IMR-90 (cell line): ENCODE measurements at regions not wholly inside any gene's neighbourhood (a gene's known extent, or its start where the extent isn't known, plus 50 kb on each side); places are given as distances from the start of the nearest gene placed in this dataset.

Experiments
- ATAC-seq: fragments of 200-7000 bp; cut with Tn5 transposase; 2 replicates; pipeline ENCODE4 v1.9.1; 2020; ENCODE audit warnings: low read depth, mild to moderate bottlenecking, moderate library complexity
- BruUV-seq: library from RNA; stranded (reverse); fragments of 400-500 nt; replicated peaks from 2 replicates; lab custom pipeline; 2021; lab: Mats Ljungman, UMichigan
- CTCF ChIA-PET: fragments of 300-600 bp; formaldehyde crosslinking; extraction: SDS; loops from one replicate; lab custom pipeline; 2021; ENCODE audit warnings: antibody characterized with exemption; lab: Yijun Ruan, JAX
- POLR2A ChIA-PET: fragments of 300-600 bp; sonication (Branson Sonifier 250); formaldehyde crosslinking; loops from one replicate; lab custom pipeline; 2022; ENCODE audit warnings: antibody characterized with exemption; ENCODE audit not compliant: unreplicated experiment; lab: Charles Lee
- DNase-seq: peaks from one replicate; pipeline ENCODE4 v3.0.0; 2013
- H2AFZ ChIP-seq: replicated peaks from 2 replicates; pipeline ENCODE3; 2013; ENCODE audit warnings: low read length, mild to moderate bottlenecking; ENCODE audit not compliant: poor library complexity
- H2AK5ac ChIP-seq: 2 replicates; pipeline ENCODE4 v1.6.1; 2013; ENCODE audit warnings: low read depth, low read length, inconsistent platforms
- H2AK9ac ChIP-seq: replicated peaks from 2 replicates; pipeline ENCODE3; 2013; ENCODE audit warnings: mild to moderate bottlenecking, low read depth, low read length, moderate library complexity; ENCODE audit not compliant: poor library complexity
- H2BK120ac ChIP-seq: 2 replicates; pipeline ENCODE4 v1.6.1; 2013; ENCODE audit warnings: low read depth, low read length, inconsistent platforms
- H2BK15ac ChIP-seq: 3 replicates; pipeline ENCODE4 v1.6.1; 2013; ENCODE audit warnings: low read depth, low read length, inconsistent platforms
- H2BK20ac ChIP-seq: 2 replicates; pipeline ENCODE4 v1.6.1; 2013; ENCODE audit warnings: low read depth, mild to moderate bottlenecking, inconsistent platforms, low read length, moderate library complexity
- H2BK5ac ChIP-seq: 2 replicates; pipeline ENCODE4 v1.6.1; 2013; ENCODE audit warnings: mild to moderate bottlenecking, low read depth, low read length, inconsistent platforms; ENCODE audit not compliant: poor library complexity, severe bottlenecking
- H3K14ac ChIP-seq: replicated peaks from 2 replicates; pipeline ENCODE4 v1.6.1; 2013; ENCODE audit warnings: low read depth, low read length, inconsistent platforms
- H3K18ac ChIP-seq: 2 replicates; pipeline ENCODE4 v1.6.1; 2013; ENCODE audit warnings: low read depth, low read length, control low read depth
- H3K23ac ChIP-seq: 2 replicates; pipeline ENCODE4 v1.6.1; 2013; ENCODE audit warnings: low read depth, low read length, inconsistent platforms
- H3K27ac ChIP-seq: 2 replicates; pipeline ENCODE4 v1.5.1; 2013; ENCODE audit warnings: mild to moderate bottlenecking, control low read depth, low read length; ENCODE audit not compliant: insufficient read depth
- H3K27me3 ChIP-seq: 2 replicates; pipeline ENCODE4 v1.6.1; 2013; ENCODE audit warnings: low read length; ENCODE audit not compliant: control insufficient read depth, insufficient read depth
- H3K36me3 ChIP-seq: 2 replicates; pipeline ENCODE4 v1.6.1; 2013; ENCODE audit warnings: low read length, mixed read lengths; ENCODE audit not compliant: control insufficient read depth, insufficient read depth
- H3K4ac ChIP-seq: 2 replicates; pipeline ENCODE4 v1.6.1; 2013; ENCODE audit warnings: low read depth, low read length, inconsistent platforms
- H3K4me1 ChIP-seq: 2 replicates; pipeline ENCODE4 v1.6.1; 2013; ENCODE audit warnings: low read length, mixed read lengths; ENCODE audit not compliant: control insufficient read depth, insufficient read depth
- H3K4me2 ChIP-seq: 2 replicates; pipeline ENCODE4 v1.6.1; 2013; ENCODE audit warnings: low read depth, mild to moderate bottlenecking, control low read depth, low read length, moderate library complexity
- H3K4me3 ChIP-seq: 2 replicates; pipeline ENCODE4 v1.5.1; 2013; ENCODE audit warnings: low read depth, mild to moderate bottlenecking, control low read depth, low read length, moderate library complexity; ENCODE audit not compliant: insufficient read depth
- H3K56ac ChIP-seq: 2 replicates; pipeline ENCODE4 v1.6.1; 2013; ENCODE audit warnings: low read length, inconsistent platforms; ENCODE audit not compliant: insufficient read depth; ENCODE audit errors: extremely low read depth
- H3K79me1 ChIP-seq, 2 experiments: 2 replicates each; pipeline ENCODE4 v1.6.1; 2013; ENCODE audit warnings: low read length in 2 of 2, inconsistent platforms in 1 of 2, low read depth in 1 of 2
- H3K9ac ChIP-seq: 2 replicates; pipeline ENCODE4 v1.6.1; 2013; ENCODE audit warnings: low read depth, low read length, control low read depth
- H3K9me1 ChIP-seq: 2 replicates; pipeline ENCODE4 v1.6.1; 2013; ENCODE audit warnings: low read length, inconsistent platforms; ENCODE audit not compliant: insufficient read depth
- H3K9me3 ChIP-seq: 2 replicates; pipeline ENCODE4 v1.6.1; 2013; ENCODE audit warnings: low read length; ENCODE audit not compliant: control insufficient read depth, insufficient read depth
- H4K20me1 ChIP-seq: 2 replicates; pipeline ENCODE4 v1.6.1; 2013; ENCODE audit warnings: low read length, inconsistent platforms; ENCODE audit not compliant: insufficient read depth
- H4K5ac ChIP-seq: 2 replicates; pipeline ENCODE4 v1.6.1; 2013; ENCODE audit warnings: mild to moderate bottlenecking, low read depth, low read length, control low read depth
- H4K8ac ChIP-seq, 2 experiments: 2 replicates each; pipeline ENCODE4 v1.6.1; 2013; ENCODE audit warnings: low read depth in 2 of 2, low read length in 2 of 2, control low read depth in 1 of 2, inconsistent platforms in 1 of 2
- H4K91ac ChIP-seq: 2 replicates; pipeline ENCODE4 v1.6.1; 2013; ENCODE audit warnings: low read depth, low read length, inconsistent platforms; ENCODE audit not compliant: insufficient read depth
- BHLHE40 ChIP-seq: fragments of 150-350 bp; IDR thresholded peaks from 2 replicates; pipeline ENCODE4 v1.6.1; 2016; ENCODE audit warnings: mild to moderate bottlenecking, low read depth, low read length
- CEBPB ChIP-seq: IDR thresholded peaks from 2 replicates; pipeline ENCODE4 v1.6.1; 2012; ENCODE audit warnings: low read depth, low read length, improper control_type of control experiment
- CHD1 ChIP-seq: IDR thresholded peaks from 2 replicates; pipeline ENCODE4 v1.6.1; 2012; ENCODE audit warnings: low read depth, low read length, improper control_type of control experiment
- MAFK ChIP-seq: IDR thresholded peaks from 2 replicates; pipeline ENCODE4 v1.6.1; 2012; ENCODE audit warnings: low read depth, low read length, improper control_type of control experiment
- MAZ ChIP-seq: IDR thresholded peaks from 2 replicates; pipeline ENCODE4 v1.6.1; 2012; ENCODE audit warnings: low read depth, mild to moderate bottlenecking, low read length, improper control_type of control experiment, moderate library complexity, borderline replicate concordance
- MXI1 ChIP-seq: IDR thresholded peaks from 2 replicates; pipeline ENCODE4 v1.6.1; 2012; ENCODE audit warnings: low read depth, mild to moderate bottlenecking, low read length, moderate library complexity, borderline replicate concordance
- POLR2A ChIP-seq: IDR thresholded peaks from 2 replicates; pipeline ENCODE4 v1.6.1; 2012; ENCODE audit warnings: mild to moderate bottlenecking, low read depth, low read length
- RAD21 ChIP-seq: IDR thresholded peaks from 2 replicates; pipeline ENCODE4 v1.6.1; 2012; ENCODE audit warnings: low read length, improper control_type of control experiment
- RCOR1 ChIP-seq: IDR thresholded peaks from 2 replicates; pipeline ENCODE4 v1.6.1; 2012; ENCODE audit warnings: mild to moderate bottlenecking, low read length, improper control_type of control experiment; ENCODE audit not compliant: insufficient replicate concordance
- WGBS, 2 experiments: methylation state at CpG; one replicate each; pipeline versions ENCODE4 v1.1.5 to v1.1.7; 2013; ENCODE audit warnings: missing lambda C conversion rate in 2 of 2; ENCODE audit not compliant: insufficient read length in 1 of 2; ENCODE audit errors: extremely low coverage in 2 of 2; 5-methylcytosine and 5-hydroxymethylcytosine counted together
- dilution Hi-C: fragments of 300-500 bp; cut with HindIII; formaldehyde crosslinking; loops from one replicate; pipeline ENCODE4 v1.14.3; 2018; ENCODE audit warnings: low sequenced_read_pairs; ENCODE audit not compliant: unreplicated experiment
- in situ Hi-C: fragments of 300-500 bp; cut with MboI; formaldehyde crosslinking; loops from 3 replicates; pipeline ENCODE4 v1.14.3; 2019; ENCODE audit warnings: low sequenced_read_pairs, inconsistent platforms, mixed read lengths
- intact Hi-C: fragments of 100-400 bp; cut with micrococcal nuclease; formaldehyde crosslinking; loops from 2 replicates; pipeline ENCODE4 v1.10.0; 2022
- TF ChIP-seq, protein P1 (sequence below): conservative IDR thresholded peaks from 2 replicates; pipeline ENCODE4 v1.5.1; 2012; ENCODE audit warnings: mild to moderate bottlenecking, low read depth, low read length, improper control_type of control experiment
- TF ChIP-seq, protein P2 (sequence below): fragments of 150-350 bp; IDR thresholded peaks from 2 replicates; pipeline ENCODE4 v1.6.1; 2016; ENCODE audit warnings: low read depth, mild to moderate bottlenecking, low read length, moderate library complexity, borderline replicate concordance

DNA sequence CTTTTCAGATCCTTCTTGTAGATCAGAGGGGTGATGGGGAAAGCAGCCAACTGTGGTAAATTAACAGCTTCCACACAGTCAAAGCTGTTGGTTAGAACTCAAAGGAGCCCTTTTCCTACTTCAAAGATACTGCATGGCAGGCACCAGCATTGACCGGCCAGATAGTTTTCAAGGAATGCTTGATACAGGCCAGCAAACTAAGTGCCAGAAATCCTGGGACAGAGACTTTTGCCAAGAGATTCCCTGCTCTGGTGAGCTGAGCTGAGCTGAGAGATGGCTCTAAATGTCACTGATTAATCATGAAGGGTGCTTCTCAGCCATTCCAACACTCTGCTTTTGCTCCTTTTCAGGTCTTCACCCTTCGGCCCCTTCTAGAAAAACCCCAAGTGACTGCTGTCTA is 131.6 kb upstream of the MED14 start:
- POLR2A ChIA-PET: no interaction called here
- Histone ChIP-seq H3K79me1 (no peaks in the 10 kb centered on the region), H3K23ac (no peak overlapping the region), H4K5ac (no peak overlapping the region; the same call in 1 of the 2 replicates), H3K36me3 (no peaks in the 10 kb centered on the region), H3K27me3 (no peaks in the 10 kb centered on the region; the same call in 1 of the 2 replicates), H3K14ac (no peak overlapping the region), H3K9me1 (no peaks in the 10 kb centered on the region), H3K4me3 (no peak overlapping the region), H3K9me3 (no peaks in the 10 kb centered on the region), H3K27ac (no peak overlapping the region), H2AK9ac (no peak overlapping the region), H3K9ac (no peak overlapping the region), H3K4me1 (no peaks in the 10 kb centered on the region; the same call in 1 of the 2 replicates), H2BK5ac (no peak overlapping the region), H2BK120ac (peak overlapping the region; percentile 5; the same call in 1 of the 2 replicates), H3K56ac (no peak overlapping the region), H2BK15ac (peak overlapping the region; percentile 19; the same call in 2 of the 3 replicates), H3K18ac (no peak overlapping the region), H3K4me2 (no peak overlapping the region), H4K20me1 (no peaks in the 10 kb centered on the region), H2BK20ac (peak overlapping the region; percentile 22; the same call in 1 of the 2 replicates), H3K4ac (peak overlapping the region; percentile 16; the same call in 1 of the 2 replicates), H4K8ac (0 out of 4 replicates have a peak overlapping the region, but pooled peaks of 1 of the 2 experiments have one; percentile 8), H4K91ac (no peak overlapping the region), H2AK5ac (no peak overlapping the region), H2AFZ (no peak overlapping the region)
- BruUV-seq: no TSS peak
- WGBS, 2 experiments: no CpG with 5 or more reads among the region's 2 CpGs
- CTCF ChIA-PET: interaction anchor here (1.4 kb wide), 1 partner anchor 11 kb away, joined by 6 read pairs; no protein-coding TSS in a partner anchor
- in situ Hi-C loops (no loop called here), dilution Hi-C loops (no loop called here), intact Hi-C loops (no loop called here)
- DNase-seq: no peak
- ATAC-seq: peak; percentile 24; the same call in 1 of the 2 replicates
- TF ChIP-seq, protein P1, sequence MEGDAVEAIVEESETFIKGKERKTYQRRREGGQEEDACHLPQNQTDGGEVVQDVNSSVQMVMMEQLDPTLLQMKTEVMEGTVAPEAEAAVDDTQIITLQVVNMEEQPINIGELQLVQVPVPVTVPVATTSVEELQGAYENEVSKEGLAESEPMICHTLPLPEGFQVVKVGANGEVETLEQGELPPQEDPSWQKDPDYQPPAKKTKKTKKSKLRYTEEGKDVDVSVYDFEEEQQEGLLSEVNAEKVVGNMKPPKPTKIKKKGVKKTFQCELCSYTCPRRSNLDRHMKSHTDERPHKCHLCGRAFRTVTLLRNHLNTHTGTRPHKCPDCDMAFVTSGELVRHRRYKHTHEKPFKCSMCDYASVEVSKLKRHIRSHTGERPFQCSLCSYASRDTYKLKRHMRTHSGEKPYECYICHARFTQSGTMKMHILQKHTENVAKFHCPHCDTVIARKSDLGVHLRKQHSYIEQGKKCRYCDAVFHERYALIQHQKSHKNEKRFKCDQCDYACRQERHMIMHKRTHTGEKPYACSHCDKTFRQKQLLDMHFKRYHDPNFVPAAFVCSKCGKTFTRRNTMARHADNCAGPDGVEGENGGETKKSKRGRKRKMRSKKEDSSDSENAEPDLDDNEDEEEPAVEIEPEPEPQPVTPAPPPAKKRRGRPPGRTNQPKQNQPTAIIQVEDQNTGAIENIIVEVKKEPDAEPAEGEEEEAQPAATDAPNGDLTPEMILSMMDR: no peak
- TF ChIP-seq MAZ (no peak), MAFK (no peak), RCOR1 (no peak), CEBPB (no peak), BHLHE40 (no peak), RAD21 (no peak), POLR2A (no peak), MXI1 (no peak), CHD1 (no peak)
- TF ChIP-seq, protein P2, sequence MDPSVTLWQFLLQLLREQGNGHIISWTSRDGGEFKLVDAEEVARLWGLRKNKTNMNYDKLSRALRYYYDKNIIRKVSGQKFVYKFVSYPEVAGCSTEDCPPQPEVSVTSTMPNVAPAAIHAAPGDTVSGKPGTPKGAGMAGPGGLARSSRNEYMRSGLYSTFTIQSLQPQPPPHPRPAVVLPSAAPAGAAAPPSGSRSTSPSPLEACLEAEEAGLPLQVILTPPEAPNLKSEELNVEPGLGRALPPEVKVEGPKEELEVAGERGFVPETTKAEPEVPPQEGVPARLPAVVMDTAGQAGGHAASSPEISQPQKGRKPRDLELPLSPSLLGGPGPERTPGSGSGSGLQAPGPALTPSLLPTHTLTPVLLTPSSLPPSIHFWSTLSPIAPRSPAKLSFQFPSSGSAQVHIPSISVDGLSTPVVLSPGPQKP: no peak
